GM13976 (cell line): ENCODE measurements at regions not wholly inside any gene's neighbourhood (a gene's known extent, or its start where the extent isn't known, plus 50 kb on each side); places are given as distances from the start of the nearest gene placed in this dataset.

ENCODE experiments used
- DNase-seq: peaks from one replicate; pipeline ENCODE4 v3.0.0; 2012; ENCODE audit warnings: low spot score
- CTCF ChIP-seq: IDR thresholded peaks from 2 replicates; pipeline ENCODE4 v1.5.1; 2012; ENCODE audit warnings: borderline replicate concordance, mild to moderate bottlenecking; ENCODE audit not compliant: insufficient read depth; ENCODE audit errors: extremely low read depth, missing control alignments, control extremely low read depth
- in situ Hi-C: fragments of 300-500 bp; cut with MboI; formaldehyde crosslinking; loops from one replicate; pipeline ENCODE4 v1.12.0; 2022; ENCODE audit warnings: low sequenced_read_pairs, mixed read lengths, inconsistent platforms; ENCODE audit not compliant: unreplicated experiment

DNA sequence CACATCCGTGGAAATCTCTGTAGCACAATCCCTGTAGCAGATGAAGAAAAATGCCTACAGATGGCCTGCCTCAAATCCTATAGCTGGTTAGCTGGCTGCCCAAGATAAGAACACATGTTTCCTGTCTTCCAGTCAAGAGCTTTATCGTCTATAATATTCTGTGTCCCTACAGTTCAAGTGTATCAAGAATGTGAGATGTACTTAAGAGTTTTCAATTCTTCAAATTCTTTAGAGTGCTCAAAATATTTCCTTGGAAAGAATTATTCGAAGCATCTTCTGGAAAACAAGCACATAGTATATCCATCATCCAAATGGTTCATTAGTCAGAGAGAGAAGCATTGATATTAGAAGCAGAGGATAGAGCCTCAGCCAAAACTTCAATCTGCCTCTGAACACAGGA, 239.8 kb downstream of the COG6 start:
- no peak for DNase-seq
- no peak for TF ChIP-seq CTCF
- in situ Hi-C loops, result no loop called here

DNA sequence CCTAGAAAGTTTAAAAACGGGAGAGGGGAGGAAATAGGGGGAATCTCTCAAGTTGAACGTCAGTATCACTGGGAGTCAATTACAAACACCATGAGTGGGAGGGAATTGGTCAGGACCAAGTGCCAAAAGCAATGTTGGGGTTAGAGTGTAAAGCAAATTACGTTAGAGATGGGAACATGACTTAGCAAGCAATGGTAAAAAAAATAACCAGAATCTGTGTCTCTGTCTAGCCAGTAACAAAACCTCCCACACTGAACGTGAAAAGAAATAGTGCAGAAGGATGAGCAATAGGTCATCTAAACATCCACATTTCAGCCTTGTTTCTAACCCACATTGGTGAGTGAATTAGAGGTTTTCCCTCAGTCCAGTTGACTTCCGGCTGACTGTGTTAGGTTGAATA, 242.2 kb downstream of the COG6 start:
- no peak for DNase-seq
- TF ChIP-seq CTCF, result no peak
- in situ Hi-C loops, result no loop called here

- TF ChIP-seq CTCF, result no peak
- in situ Hi-C loops, result no loop called here
Measured at GRCh38 chr13:39900106-39900750, 244.8 kb downstream of the COG6 start.

GRCh38 chr13:39904959-39905358, 249.5 kb downstream of the COG6 start:
- no peak for TF ChIP-seq CTCF
- in situ Hi-C loops, result no loop called here
- no peak for DNase-seq

More at GRCh38 chr13:39900106-39900750, 244.8 kb downstream of the COG6 start:
- DNase-seq, result no peak

- no peak for TF ChIP-seq CTCF
- in situ Hi-C loops, result no loop called here
- no peak for DNase-seq
Measured at GRCh38 chr13:39909634-39910033, 254.2 kb downstream of the COG6 start.

DNA sequence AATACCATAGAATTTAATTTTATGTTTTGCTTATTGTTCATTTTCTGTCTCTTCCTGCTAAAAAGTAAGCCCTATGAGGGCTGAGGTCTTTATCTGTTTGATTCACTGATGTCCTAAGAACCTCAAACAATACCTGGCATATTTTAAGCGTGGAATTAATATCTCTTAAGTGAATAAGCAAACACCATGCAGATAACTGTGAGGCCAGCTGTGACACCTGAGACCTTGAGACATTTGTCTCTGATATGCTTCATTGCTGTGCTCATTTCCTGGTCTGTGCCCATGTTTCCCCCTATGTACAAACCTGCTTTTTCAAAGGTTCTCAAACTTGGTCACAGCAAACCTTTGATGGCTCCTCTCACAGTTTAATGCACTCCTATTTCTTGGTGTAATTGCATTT, 254.6 kb downstream of the COG6 start:
- no peak for DNase-seq
- TF ChIP-seq CTCF, result no peak
- in situ Hi-C loops, result no loop called here

DNA sequence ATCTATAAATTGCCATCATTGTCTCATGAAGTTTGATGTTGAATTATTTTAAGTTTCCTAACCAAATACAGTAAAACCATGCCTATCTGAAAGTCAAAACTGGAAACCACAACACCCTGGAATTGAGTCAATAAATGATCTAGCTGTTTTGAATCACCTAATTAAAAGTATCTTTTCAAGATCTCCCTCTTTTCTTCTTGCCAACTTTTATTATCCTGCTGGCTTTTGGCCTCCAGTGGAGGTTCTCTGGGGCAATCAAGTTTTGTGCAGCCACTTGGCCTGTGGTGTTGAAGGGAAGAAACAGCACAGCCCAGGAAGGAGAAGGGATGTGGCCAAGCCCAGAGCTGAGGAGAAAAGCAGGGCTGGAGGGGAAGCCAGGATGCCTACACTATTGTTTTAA, 255.4 kb downstream of the COG6 start:
- in situ Hi-C loops, result no loop called here
- DNase-seq, result no peak
- no peak for TF ChIP-seq CTCF
